ENCODE measurements at regions not wholly inside any gene's neighbourhood (a gene's known extent, or its start where the extent isn't known, plus 50 kb on each side); places are given as distances from the start of the nearest gene placed in this dataset.

DNA sequence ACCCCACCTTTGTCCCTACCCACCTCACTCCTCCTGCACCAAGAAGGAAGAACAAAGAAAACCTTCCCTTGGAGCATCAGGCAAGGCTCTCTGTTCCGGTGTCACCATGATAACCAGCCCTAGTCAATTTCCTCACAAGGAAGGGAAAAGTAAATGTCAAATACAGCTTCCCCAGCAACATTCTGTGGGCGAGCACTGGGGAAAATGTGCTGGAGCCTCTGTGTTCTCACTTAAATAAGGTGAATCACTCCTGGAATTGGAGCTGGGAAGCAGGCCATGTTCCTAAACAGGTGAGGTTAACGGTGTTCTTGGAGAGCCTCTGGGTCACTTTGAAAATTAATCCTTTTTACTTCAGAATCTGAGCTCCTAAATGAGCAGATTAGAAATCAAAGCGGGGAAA, 427.9 kb upstream of the ERCC4 start:
- no peaks in the 10 kb centered on the region for H4K20me1 ChIP-seq (ENCODE audit: control insufficient read depth, insufficient read depth)
- ATAC-seq (no peak), DNase-seq (ENCODE audit: low read depth, low spot score) (no peak), FAIRE-seq (no peak)
- ChIA-PET POLR2A (interaction anchor here (0.9 kb wide), 1 partner anchor 13 kb away, joined by 3 read pairs; no protein-coding TSS in a partner anchor), CTCF (no interaction called here), RAD21 (ENCODE audit: unreplicated experiment) (interaction anchor here (1.0 kb wide), 1 partner anchor 9 kb away, joined by 4 read pairs; no protein-coding TSS in a partner anchor), SMC1A (ENCODE audit: uncharacterized antibody, unreplicated experiment) (interaction anchor here (0.8 to 1.3 kb wide), 5 partner anchors 12 to 39 kb away, joined by 3 to 5 read pairs (median 3); no protein-coding TSS in a partner anchor)
- no peak overlapping the region for H3K4me2 ChIP-seq (ENCODE audit: control insufficient read depth, insufficient read depth)
- no peak overlapping the region for H3K9ac ChIP-seq (ENCODE audit: control insufficient read depth, insufficient read depth, low read length)
- H3K27me3 ChIP-seq (replicated peaks in 1 of 2; ENCODE audit: control insufficient read depth in 2 of 2, insufficient read depth in 2 of 2, low read length in 1 of 2), result no peaks in the 10 kb centered on the region
- 8% methylated on average over 4 of the region's 4 CpGs for WGBS (ENCODE audit: insufficient coverage, insufficient replicate concordance, low lambda C conversion rate, missing lambda C conversion rate)
- no peak overlapping the region for H3K4me3 ChIP-seq
- no TSS peak for BruUV-seq (replicated peaks)
- no peak overlapping the region for H2AFZ ChIP-seq (ENCODE audit: control insufficient read depth, low read depth, low read length)
- intact Hi-C loops (cut with micrococcal nuclease; ENCODE audit: unreplicated experiment), result no loop called here
- no peaks in the 10 kb centered on the region for H3K36me3 ChIP-seq (ENCODE audit: control insufficient read depth in 2 of 2, insufficient read depth in 2 of 2, low read length in 1 of 2)
- no peaks in the 10 kb centered on the region for H3K4me1 ChIP-seq (ENCODE audit: control insufficient read depth, insufficient read depth, low read length)
- in situ Hi-C loops (cut with MboI), result no loop called here
- no peak overlapping the region for H3K27ac ChIP-seq (ENCODE audit: control insufficient read depth, insufficient read depth)
- H3K79me2 ChIP-seq (ENCODE audit: control insufficient read depth, insufficient read depth, low read length), result no peaks in the 10 kb centered on the region
- H3K9me3 ChIP-seq (replicated peaks; ENCODE audit: control insufficient read depth, insufficient read depth, low read length), result no peaks in the 10 kb centered on the region
- TF ChIP-seq DPF2 (IDR thresholded peaks at IDR 0.05) (no peak), SUPT20H (IDR thresholded peaks at IDR 0.05; ENCODE audit: borderline replicate concordance, control insufficient read depth, low read depth, low read length) (no peak), SIX5 (IDR thresholded peaks at IDR 0.05; ENCODE audit: low read depth, low read length, severe bottlenecking) (no peak), ZNF207 (IDR thresholded peaks at IDR 0.05; ENCODE audit: borderline replicate concordance) (no peak), YBX1 (IDR thresholded peaks at IDR 0.05) (no peak), NFYA (IDR thresholded peaks at IDR 0.05; ENCODE audit: borderline replicate concordance, low read depth, low read length) (no peak), PAX5 (IDR thresholded peaks at IDR 0.05; ENCODE audit: borderline replicate concordance, low read depth, low read length) (no peak), TAF1 (IDR thresholded peaks at IDR 0.05; ENCODE audit: borderline replicate concordance, low read depth, low read length) (no peak), ATF3 (IDR thresholded peaks at IDR 0.05; ENCODE audit: borderline replicate concordance, extremely low read depth, low read depth, low read length) (no peak), SREBF1 (IDR thresholded peaks at IDR 0.05; ENCODE audit: low read length) (no peak), EED (IDR thresholded peaks at IDR 0.05; ENCODE audit: low read depth) (no peak), BCL3 (IDR thresholded peaks at IDR 0.05; ENCODE audit: borderline replicate concordance, insufficient read depth, low read depth, low read length, poor library complexity, severe bottlenecking) (no peak), SRF (IDR thresholded peaks at IDR 0.05; ENCODE audit: low read depth in 2 of 2, low read length in 2 of 2) (no peak), STAT1 (conservative IDR thresholded peaks at IDR 0.05) (no peak), CBFB (IDR thresholded peaks at IDR 0.05; ENCODE audit: low read depth) (no peak), CHD4 (IDR thresholded peaks at IDR 0.05) (no peak)
- TF ChIP-seq, protein P1, sequence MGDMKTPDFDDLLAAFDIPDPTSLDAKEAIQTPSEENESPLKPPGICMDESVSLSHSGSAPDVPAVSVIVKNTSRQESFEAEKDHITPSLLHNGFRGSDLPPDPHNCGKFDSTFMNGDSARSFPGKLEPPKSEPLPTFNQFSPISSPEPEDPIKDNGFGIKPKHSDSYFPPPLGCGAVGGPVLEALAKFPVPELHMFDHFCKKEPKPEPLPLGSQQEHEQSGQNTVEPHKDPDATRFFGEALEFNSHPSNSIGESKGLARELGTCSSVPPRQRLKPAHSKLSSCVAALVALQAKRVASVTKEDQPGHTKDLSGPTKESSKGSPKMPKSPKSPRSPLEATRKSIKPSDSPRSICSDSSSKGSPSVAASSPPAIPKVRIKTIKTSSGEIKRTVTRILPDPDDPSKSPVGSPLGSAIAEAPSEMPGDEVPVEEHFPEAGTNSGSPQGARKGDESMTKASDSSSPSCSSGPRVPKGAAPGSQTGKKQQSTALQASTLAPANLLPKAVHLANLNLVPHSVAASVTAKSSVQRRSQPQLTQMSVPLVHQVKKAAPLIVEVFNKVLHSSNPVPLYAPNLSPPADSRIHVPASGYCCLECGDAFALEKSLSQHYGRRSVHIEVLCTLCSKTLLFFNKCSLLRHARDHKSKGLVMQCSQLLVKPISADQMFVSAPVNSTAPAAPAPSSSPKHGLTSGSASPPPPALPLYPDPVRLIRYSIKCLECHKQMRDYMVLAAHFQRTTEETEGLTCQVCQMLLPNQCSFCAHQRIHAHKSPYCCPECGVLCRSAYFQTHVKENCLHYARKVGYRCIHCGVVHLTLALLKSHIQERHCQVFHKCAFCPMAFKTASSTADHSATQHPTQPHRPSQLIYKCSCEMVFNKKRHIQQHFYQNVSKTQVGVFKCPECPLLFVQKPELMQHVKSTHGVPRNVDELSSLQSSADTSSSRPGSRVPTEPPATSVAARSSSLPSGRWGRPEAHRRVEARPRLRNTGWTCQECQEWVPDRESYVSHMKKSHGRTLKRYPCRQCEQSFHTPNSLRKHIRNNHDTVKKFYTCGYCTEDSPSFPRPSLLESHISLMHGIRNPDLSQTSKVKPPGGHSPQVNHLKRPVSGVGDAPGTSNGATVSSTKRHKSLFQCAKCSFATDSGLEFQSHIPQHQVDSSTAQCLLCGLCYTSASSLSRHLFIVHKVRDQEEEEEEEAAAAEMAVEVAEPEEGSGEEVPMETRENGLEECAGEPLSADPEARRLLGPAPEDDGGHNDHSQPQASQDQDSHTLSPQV (IDR thresholded peaks at IDR 0.05), result no peak
